ENCODE measurements at regions not wholly inside any gene's neighbourhood (a gene's known extent, or its start where the extent isn't known, plus 50 kb on each side); places are given as distances from the start of the nearest gene placed in this dataset.

- TF ChIP-seq, protein P1, sequence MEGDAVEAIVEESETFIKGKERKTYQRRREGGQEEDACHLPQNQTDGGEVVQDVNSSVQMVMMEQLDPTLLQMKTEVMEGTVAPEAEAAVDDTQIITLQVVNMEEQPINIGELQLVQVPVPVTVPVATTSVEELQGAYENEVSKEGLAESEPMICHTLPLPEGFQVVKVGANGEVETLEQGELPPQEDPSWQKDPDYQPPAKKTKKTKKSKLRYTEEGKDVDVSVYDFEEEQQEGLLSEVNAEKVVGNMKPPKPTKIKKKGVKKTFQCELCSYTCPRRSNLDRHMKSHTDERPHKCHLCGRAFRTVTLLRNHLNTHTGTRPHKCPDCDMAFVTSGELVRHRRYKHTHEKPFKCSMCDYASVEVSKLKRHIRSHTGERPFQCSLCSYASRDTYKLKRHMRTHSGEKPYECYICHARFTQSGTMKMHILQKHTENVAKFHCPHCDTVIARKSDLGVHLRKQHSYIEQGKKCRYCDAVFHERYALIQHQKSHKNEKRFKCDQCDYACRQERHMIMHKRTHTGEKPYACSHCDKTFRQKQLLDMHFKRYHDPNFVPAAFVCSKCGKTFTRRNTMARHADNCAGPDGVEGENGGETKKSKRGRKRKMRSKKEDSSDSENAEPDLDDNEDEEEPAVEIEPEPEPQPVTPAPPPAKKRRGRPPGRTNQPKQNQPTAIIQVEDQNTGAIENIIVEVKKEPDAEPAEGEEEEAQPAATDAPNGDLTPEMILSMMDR (IDR thresholded peaks at IDR 0.05) = no peak
- Histone ChIP-seq H3K27me3 (ENCODE audit: control insufficient read depth in 2 of 2, insufficient read depth in 2 of 2, low read length in 2 of 2) (no peaks in the 10 kb centered on the region), H3K4me2 (replicated peaks; ENCODE audit: extremely low read depth, low read length, poor library complexity, severe bottlenecking) (no peak overlapping the region), H3K27ac (ENCODE audit: low read depth in 1 of 2, low read length in 2 of 2) (no peak overlapping the region), H3K79me2 (ENCODE audit: insufficient read depth, low read length) (no peaks in the 10 kb centered on the region), H3K9me3 (replicated peaks in 1 of 2; ENCODE audit: control insufficient read depth in 1 of 2, insufficient read depth in 1 of 2, low read length in 2 of 2) (peaks cover 18 to 21% of the 10 kb centered on the region in 2 donors), H3K4me3 (replicated peaks in 1 of 3; ENCODE audit: low read depth in 2 of 3, low read length in 3 of 3) (no peak overlapping the region), H3K9ac (ENCODE audit: insufficient read depth, low read length, poor library complexity, severe bottlenecking) (no peak overlapping the region), H3K4me1 (ENCODE audit: control insufficient read depth in 1 of 2, insufficient read depth in 2 of 2, low read length in 2 of 2) (no peaks in the 10 kb centered on the region), H2AFZ (ENCODE audit: insufficient read depth, low read depth, low read length, poor library complexity, severe bottlenecking) (no peak overlapping the region), H4K20me1 (ENCODE audit: insufficient read depth, low read length) (no peaks in the 10 kb centered on the region), H3K36me3 (replicated peaks in 1 of 2; ENCODE audit: control insufficient read depth in 1 of 2, insufficient read depth in 2 of 2, low read length in 2 of 2) (no peaks in the 10 kb centered on the region)
- WGBS (ENCODE audit: insufficient coverage) = 80% methylated on average over 1 of the region's 3 CpGs
- no peak overlapping the region for H3K27ac Mint-ChIP-seq
- peaks cover 1 to 17% (median 6%) of the 10 kb centered on the region in 7 donors for H3K9me3 Mint-ChIP-seq
- H3K36me3 Mint-ChIP-seq = no peaks in the 10 kb centered on the region
- H3K4me1 Mint-ChIP-seq = no peaks in the 10 kb centered on the region
- intact Hi-C loops (cut with micrococcal nuclease) = no loop called here
- DNase-seq = no peak
- H3K27me3 Mint-ChIP-seq (ENCODE audit: low read depth in 3 of 3) = no peaks in the 10 kb centered on the region
- no peak overlapping the region for H3K4me3 Mint-ChIP-seq
These were observed 444.8 kb upstream of the DPP6 start for GRCh38 chr7:153607354-153607753.

DNA sequence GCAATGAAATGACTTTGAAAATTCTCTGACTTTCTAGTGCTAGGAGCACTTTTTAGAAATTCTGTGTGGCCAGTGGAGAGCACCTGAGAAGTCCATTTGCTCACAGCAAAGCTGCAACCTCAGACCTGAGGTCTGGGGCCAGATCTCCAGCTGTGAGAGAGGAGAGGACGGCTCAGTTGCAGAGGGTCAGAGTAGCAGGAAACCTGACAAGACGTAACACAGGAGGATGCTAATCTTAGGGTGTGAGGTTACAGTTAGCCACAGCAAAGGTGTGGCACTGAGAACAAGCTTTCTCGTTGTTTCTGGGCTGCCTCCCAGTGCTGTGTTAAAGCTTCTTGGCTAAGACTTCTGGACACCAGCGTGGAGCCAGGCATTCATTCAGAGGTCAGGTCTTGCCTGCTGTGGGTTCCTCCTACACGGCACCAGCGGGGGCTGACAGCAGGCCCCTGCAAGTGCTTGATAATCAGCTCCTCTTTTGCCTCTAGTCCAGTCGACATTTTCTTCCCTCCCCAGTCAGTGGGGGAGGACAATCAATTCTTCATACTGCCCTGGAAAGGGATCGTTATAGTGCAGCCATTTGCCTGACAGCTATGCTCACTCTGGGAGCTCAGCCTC, 435.4 kb upstream of the DPP6 start:
- Histone ChIP-seq H2AFZ (ENCODE audit: insufficient read depth, low read depth, low read length, poor library complexity, severe bottlenecking) (no peak overlapping the region), H3K79me2 (ENCODE audit: insufficient read depth, low read length) (no peaks in the 10 kb centered on the region), H3K27ac (ENCODE audit: low read depth in 1 of 2, low read length in 2 of 2) (no peak overlapping the region), H3K4me3 (replicated peaks in 1 of 3; ENCODE audit: low read depth in 2 of 3, low read length in 3 of 3) (no peak overlapping the region), H4K20me1 (ENCODE audit: insufficient read depth, low read length) (no peaks in the 10 kb centered on the region), H3K9me3 (replicated peaks in 1 of 2; ENCODE audit: control insufficient read depth in 1 of 2, insufficient read depth in 1 of 2, low read length in 2 of 2) (peaks cover 12 to 17% of the 10 kb centered on the region in 2 donors), H3K9ac (ENCODE audit: insufficient read depth, low read length, poor library complexity, severe bottlenecking) (no peak overlapping the region), H3K36me3 (replicated peaks in 1 of 2; ENCODE audit: control insufficient read depth in 1 of 2, insufficient read depth in 2 of 2, low read length in 2 of 2) (no peaks in the 10 kb centered on the region), H3K27me3 (ENCODE audit: control insufficient read depth in 2 of 2, insufficient read depth in 2 of 2, low read length in 2 of 2) (no peaks in the 10 kb centered on the region), H3K4me1 (ENCODE audit: control insufficient read depth in 1 of 2, insufficient read depth in 2 of 2, low read length in 2 of 2) (no peaks in the 10 kb centered on the region), H3K4me2 (replicated peaks; ENCODE audit: extremely low read depth, low read length, poor library complexity, severe bottlenecking) (no peak overlapping the region)
- Mint-ChIP-seq H3K4me3 (no peak overlapping the region), H3K27me3 (ENCODE audit: low read depth in 3 of 3) (peaks cover 0 to 2% (median 0%) of the 10 kb centered on the region in 3 donors), H3K36me3 (no peaks in the 10 kb centered on the region), H3K27ac (no peak overlapping the region), H3K4me1 (no peaks in the 10 kb centered on the region), H3K9me3 (peaks cover 0 to 10% (median 3%) of the 10 kb centered on the region in 7 donors)
- 36% methylated on average over 6 of the region's 8 CpGs for WGBS (ENCODE audit: insufficient coverage)
- TF ChIP-seq, protein P1 (IDR thresholded peaks at IDR 0.05) = no peak
- intact Hi-C loops (cut with micrococcal nuclease) = no loop called here
- DNase-seq = no peak

All from CD14-positive monocyte (primary cell).